ENCODE measurements at regions not wholly inside any gene's neighbourhood (a gene's known extent, or its start where the extent isn't known, plus 50 kb on each side); places are given as distances from the start of the nearest gene placed in this dataset.
"Not testable (repeated sequence)": the region's sequence is repeated elsewhere in the genome, so short reads cannot be mapped to it uniquely, and the experiment has no call there.

- FAIRE-seq (no peak), DNase-seq (ENCODE audit: insufficient read length, low spot score) (no peak)
- no peak for TF ChIP-seq POLR2A (IDR thresholded peaks at IDR 0.05; ENCODE audit: low read depth, low read length)
- TF ChIP-seq POLR2AphosphoS5 (IDR thresholded peaks at IDR 0.05; ENCODE audit: low read depth, low read length): no peak
- TF ChIP-seq POU2F2 (IDR thresholded peaks at IDR 0.05; ENCODE audit: low read depth, low read length): no peak
- no peak for TF ChIP-seq PAX5 (IDR thresholded peaks at IDR 0.05; ENCODE audit: insufficient read depth, low read length, severe bottlenecking)
- no peak for TF ChIP-seq SPI1 (IDR thresholded peaks at IDR 0.05; ENCODE audit: low read depth, low read length)
- no peak for TF ChIP-seq TAF1 (IDR thresholded peaks at IDR 0.05; ENCODE audit: low read depth, low read length)
Measured at GRCh38 chr4:132384709-132385108, 764.4 kb upstream of the PCDH10 start.

GRCh38 chr4:132386130-132386529 lies 763.0 kb upstream of the PCDH10 start:
- no peak for FAIRE-seq
- no peak for DNase-seq (ENCODE audit: insufficient read length, low spot score)
- TF ChIP-seq TAF1 (IDR thresholded peaks at IDR 0.05; ENCODE audit: low read depth, low read length) (no peak), POLR2A (IDR thresholded peaks at IDR 0.05; ENCODE audit: low read depth, low read length) (no peak), POU2F2 (IDR thresholded peaks at IDR 0.05; ENCODE audit: low read depth, low read length) (no peak), PAX5 (IDR thresholded peaks at IDR 0.05; ENCODE audit: insufficient read depth, low read length, severe bottlenecking) (no peak), POLR2AphosphoS5 (IDR thresholded peaks at IDR 0.05; ENCODE audit: low read depth, low read length) (no peak), SPI1 (IDR thresholded peaks at IDR 0.05; ENCODE audit: low read depth, low read length) (no peak)

GRCh38 chr4:132387060-132387459 lies 762.0 kb upstream of the PCDH10 start:
- no peak for DNase-seq (ENCODE audit: insufficient read length, low spot score)
- no peak for FAIRE-seq
- TF ChIP-seq POLR2A (IDR thresholded peaks at IDR 0.05; ENCODE audit: low read depth, low read length): no peak
- no peak for TF ChIP-seq POU2F2 (IDR thresholded peaks at IDR 0.05; ENCODE audit: low read depth, low read length)
- TF ChIP-seq TAF1 (IDR thresholded peaks at IDR 0.05; ENCODE audit: low read depth, low read length): no peak
- TF ChIP-seq POLR2AphosphoS5 (IDR thresholded peaks at IDR 0.05; ENCODE audit: low read depth, low read length): no peak
- no peak for TF ChIP-seq PAX5 (IDR thresholded peaks at IDR 0.05; ENCODE audit: insufficient read depth, low read length, severe bottlenecking)
- TF ChIP-seq SPI1 (IDR thresholded peaks at IDR 0.05; ENCODE audit: low read depth, low read length): no peak

GRCh38 chr4:132395561-132395960 lies 753.5 kb upstream of the PCDH10 start:
- no peak for DNase-seq (ENCODE audit: insufficient read length, low spot score)
- no peak for FAIRE-seq
- TF ChIP-seq TAF1 (IDR thresholded peaks at IDR 0.05; ENCODE audit: low read depth, low read length): no peak
- no peak for TF ChIP-seq POLR2AphosphoS5 (IDR thresholded peaks at IDR 0.05; ENCODE audit: low read depth, low read length)

- TF ChIP-seq POU2F2 (IDR thresholded peaks at IDR 0.05; ENCODE audit: low read depth, low read length) (no peak), POLR2AphosphoS5 (IDR thresholded peaks at IDR 0.05; ENCODE audit: low read depth, low read length) (no peak), SPI1 (IDR thresholded peaks at IDR 0.05; ENCODE audit: low read depth, low read length) (no peak)
- FAIRE-seq (no peak), DNase-seq (ENCODE audit: insufficient read length, low spot score) (no peak)
Measured at GRCh38 chr4:132396636-132397035, 752.5 kb upstream of the PCDH10 start.

- TF ChIP-seq SPI1 (IDR thresholded peaks at IDR 0.05; ENCODE audit: low read depth, low read length): no peak
- TF ChIP-seq POU2F2 (IDR thresholded peaks at IDR 0.05; ENCODE audit: low read depth, low read length): no peak
- TF ChIP-seq PAX5 (IDR thresholded peaks at IDR 0.05; ENCODE audit: insufficient read depth, low read length, severe bottlenecking): no peak
- TF ChIP-seq POLR2AphosphoS5 (IDR thresholded peaks at IDR 0.05; ENCODE audit: low read depth, low read length): no peak
- TF ChIP-seq TAF1 (IDR thresholded peaks at IDR 0.05; ENCODE audit: low read depth, low read length): no peak
- no peak for TF ChIP-seq POLR2A (IDR thresholded peaks at IDR 0.05; ENCODE audit: low read depth, low read length)
Measured at GRCh38 chr4:132417220-132417619, 731.9 kb upstream of the PCDH10 start.

GRCh38 chr4:132427125-132427524 lies 722.0 kb upstream of the PCDH10 start:
- FAIRE-seq: no peak
- DNase-seq (ENCODE audit: insufficient read length, low spot score): no peak
- TF ChIP-seq SPI1 (IDR thresholded peaks at IDR 0.05; ENCODE audit: low read depth, low read length): no peak
- TF ChIP-seq PAX5 (IDR thresholded peaks at IDR 0.05; ENCODE audit: insufficient read depth, low read length, severe bottlenecking): no peak
- no peak for TF ChIP-seq POU2F2 (IDR thresholded peaks at IDR 0.05; ENCODE audit: low read depth, low read length)
- no peak for TF ChIP-seq POLR2A (IDR thresholded peaks at IDR 0.05; ENCODE audit: low read depth, low read length)
- TF ChIP-seq POLR2AphosphoS5 (IDR thresholded peaks at IDR 0.05; ENCODE audit: low read depth, low read length): no peak
- TF ChIP-seq TAF1 (IDR thresholded peaks at IDR 0.05; ENCODE audit: low read depth, low read length): no peak

More at GRCh38 chr4:132417220-132417619, 731.9 kb upstream of the PCDH10 start:
- DNase-seq (ENCODE audit: insufficient read length, low spot score) (no peak), FAIRE-seq (no peak)

GRCh38 chr4:132437117-132437516 lies 712.0 kb upstream of the PCDH10 start:
- no peak for DNase-seq (ENCODE audit: insufficient read length, low spot score)
- FAIRE-seq: no peak
- TF ChIP-seq POU2F2 (IDR thresholded peaks at IDR 0.05; ENCODE audit: low read depth, low read length) (no peak), POLR2A (IDR thresholded peaks at IDR 0.05; ENCODE audit: low read depth, low read length) (no peak), PAX5 (IDR thresholded peaks at IDR 0.05; ENCODE audit: insufficient read depth, low read length, severe bottlenecking) (no peak), TAF1 (IDR thresholded peaks at IDR 0.05; ENCODE audit: low read depth, low read length) (no peak), POLR2AphosphoS5 (IDR thresholded peaks at IDR 0.05; ENCODE audit: low read depth, low read length) (no peak), SPI1 (IDR thresholded peaks at IDR 0.05; ENCODE audit: low read depth, low read length) (no peak)

GRCh38 chr4:132445386-132445785 lies 703.7 kb upstream of the PCDH10 start:
- TF ChIP-seq PAX5 (IDR thresholded peaks at IDR 0.05; ENCODE audit: insufficient read depth, low read length, severe bottlenecking): no peak
- no peak for TF ChIP-seq POU2F2 (IDR thresholded peaks at IDR 0.05; ENCODE audit: low read depth, low read length)
- TF ChIP-seq POLR2AphosphoS5 (IDR thresholded peaks at IDR 0.05; ENCODE audit: low read depth, low read length): no peak
- no peak for TF ChIP-seq POLR2A (IDR thresholded peaks at IDR 0.05; ENCODE audit: low read depth, low read length)
- no peak for TF ChIP-seq TAF1 (IDR thresholded peaks at IDR 0.05; ENCODE audit: low read depth, low read length)
- no peak for TF ChIP-seq SPI1 (IDR thresholded peaks at IDR 0.05; ENCODE audit: low read depth, low read length)
- FAIRE-seq (no peak), DNase-seq (ENCODE audit: insufficient read length, low spot score) (no peak)

GRCh38 chr4:132457987-132458386 lies 691.1 kb upstream of the PCDH10 start:
- not testable (repeated sequence) for FAIRE-seq; DNase-seq (ENCODE audit: insufficient read length, low spot score)

GRCh38 chr4:132479543-132479942 lies 669.6 kb upstream of the PCDH10 start:
- TF ChIP-seq TAF1 (IDR thresholded peaks at IDR 0.05; ENCODE audit: low read depth, low read length): no peak
- no peak for TF ChIP-seq POU2F2 (IDR thresholded peaks at IDR 0.05; ENCODE audit: low read depth, low read length)
- TF ChIP-seq POLR2AphosphoS5 (IDR thresholded peaks at IDR 0.05; ENCODE audit: low read depth, low read length): no peak
- no peak for TF ChIP-seq SPI1 (IDR thresholded peaks at IDR 0.05; ENCODE audit: low read depth, low read length)
- TF ChIP-seq PAX5 (IDR thresholded peaks at IDR 0.05; ENCODE audit: insufficient read depth, low read length, severe bottlenecking): no peak
- TF ChIP-seq POLR2A (IDR thresholded peaks at IDR 0.05; ENCODE audit: low read depth, low read length): no peak
- FAIRE-seq (no peak), DNase-seq (ENCODE audit: insufficient read length, low spot score) (no peak)

Data from GM12891 (cell line).